PFSK-1 (cell line): ENCODE measurements at regions not wholly inside any gene's neighbourhood (a gene's known extent, or its start where the extent isn't known, plus 50 kb on each side); places are given as distances from the start of the nearest gene placed in this dataset.

ENCODE experiments used
- POLR2AphosphoS5 ChIP-seq: IDR thresholded peaks from 2 replicates; pipeline ENCODE4 v1.6.1; 2012; ENCODE audit warnings: low read depth, mild to moderate bottlenecking, control low read depth, low read length, moderate library complexity
- REST ChIP-seq, 2 experiments: IDR thresholded peaks; 2 replicates each; pipeline versions ENCODE4 v1.6.1 to v1.8.0; 2011 to 2012; ENCODE audit warnings: low read depth in 2 of 2, low read length in 2 of 2, control low read depth in 1 of 2, inconsistent platforms in 1 of 2, mild to moderate bottlenecking in 1 of 2, moderate library complexity in 1 of 2; ENCODE audit not compliant: insufficient read depth in 1 of 2

GRCh38 chr4:151584101-151584500 is 175.1 kb downstream of the FHIP1A start:
- TF ChIP-seq REST (IDR thresholded peaks at IDR 0.05; ENCODE audit: insufficient read depth in 1 of 2, low read depth in 2 of 2, low read length in 2 of 2) = no peak
- no peak for TF ChIP-seq POLR2AphosphoS5
